ENCODE measurements at regions not wholly inside any gene's neighbourhood (a gene's known extent, or its start where the extent isn't known, plus 50 kb on each side); places are given as distances from the start of the nearest gene placed in this dataset.

DNA sequence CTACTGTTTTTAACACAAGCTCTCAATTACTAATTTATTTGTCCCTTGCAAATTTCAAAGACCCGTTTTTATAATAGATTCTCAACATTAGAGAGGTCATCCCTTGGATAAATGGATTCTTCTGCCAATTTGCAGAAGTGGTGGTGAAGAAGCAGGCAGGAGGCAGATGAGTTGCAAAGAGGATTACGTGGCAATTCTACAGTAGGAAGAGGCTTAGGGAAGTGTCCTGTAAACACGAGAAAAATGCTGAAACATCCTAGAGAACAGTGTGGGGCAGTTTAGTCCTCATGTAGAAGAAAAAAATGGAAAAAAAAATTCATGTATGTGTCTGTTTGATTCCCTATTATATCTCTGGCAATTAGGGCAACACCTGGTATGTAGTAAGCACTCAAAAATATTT, 87.6 kb downstream of the BMP2 start:
- no peak for DNase-seq (ENCODE audit: low spot score)
- H3K9me3 ChIP-seq (ENCODE audit: low read length) = no peaks in the 10 kb centered on the region
- no peak overlapping the region for H3K4me3 ChIP-seq (replicated peaks in 1 of 3; ENCODE audit: insufficient read depth in 1 of 3, low read depth in 2 of 3, low read length in 3 of 3)
- no peak for FAIRE-seq
- no peaks in the 10 kb centered on the region for H3K4me1 ChIP-seq (ENCODE audit: insufficient read depth, low read length)
- H3K9ac ChIP-seq (ENCODE audit: insufficient read depth, low read depth, low read length) = no peak overlapping the region
- H3K27ac ChIP-seq (ENCODE audit: extremely low read length, insufficient read depth, low read length) = no peak overlapping the region
- under 1% methylated on average over 3 of the region's 3 CpGs for WGBS (ENCODE audit: low lambda C conversion rate)
- no TSS peak for BruUV-seq (replicated peaks)
- ATAC-seq = no peak
- H3K36me3 ChIP-seq (replicated peaks in 1 of 2; ENCODE audit: control insufficient read depth in 1 of 2, insufficient read depth in 2 of 2, low read length in 2 of 2) = no peaks in the 10 kb centered on the region
- H3K4me2 ChIP-seq (ENCODE audit: low read depth, low read length) = no peak overlapping the region
- no peak overlapping the region for H2AFZ ChIP-seq (ENCODE audit: low read length)
- POLR2A ChIA-PET = no interaction called here
- H4K20me1 ChIP-seq (ENCODE audit: insufficient read depth, low read length) = no peaks in the 10 kb centered on the region
- H3K79me2 ChIP-seq (ENCODE audit: insufficient read depth, low read length) = no peaks in the 10 kb centered on the region
- TF ChIP-seq ZNF446 (CRISPR knock-in tag; IDR thresholded peaks at IDR 0.05) (no peak), SIN3A (IDR thresholded peaks at IDR 0.05; ENCODE audit: borderline replicate concordance, low read depth, low read length) (no peak), ZNF263 (CRISPR knock-in tag; IDR thresholded peaks at IDR 0.05) (no peak)
- TF ChIP-seq, protein P1, sequence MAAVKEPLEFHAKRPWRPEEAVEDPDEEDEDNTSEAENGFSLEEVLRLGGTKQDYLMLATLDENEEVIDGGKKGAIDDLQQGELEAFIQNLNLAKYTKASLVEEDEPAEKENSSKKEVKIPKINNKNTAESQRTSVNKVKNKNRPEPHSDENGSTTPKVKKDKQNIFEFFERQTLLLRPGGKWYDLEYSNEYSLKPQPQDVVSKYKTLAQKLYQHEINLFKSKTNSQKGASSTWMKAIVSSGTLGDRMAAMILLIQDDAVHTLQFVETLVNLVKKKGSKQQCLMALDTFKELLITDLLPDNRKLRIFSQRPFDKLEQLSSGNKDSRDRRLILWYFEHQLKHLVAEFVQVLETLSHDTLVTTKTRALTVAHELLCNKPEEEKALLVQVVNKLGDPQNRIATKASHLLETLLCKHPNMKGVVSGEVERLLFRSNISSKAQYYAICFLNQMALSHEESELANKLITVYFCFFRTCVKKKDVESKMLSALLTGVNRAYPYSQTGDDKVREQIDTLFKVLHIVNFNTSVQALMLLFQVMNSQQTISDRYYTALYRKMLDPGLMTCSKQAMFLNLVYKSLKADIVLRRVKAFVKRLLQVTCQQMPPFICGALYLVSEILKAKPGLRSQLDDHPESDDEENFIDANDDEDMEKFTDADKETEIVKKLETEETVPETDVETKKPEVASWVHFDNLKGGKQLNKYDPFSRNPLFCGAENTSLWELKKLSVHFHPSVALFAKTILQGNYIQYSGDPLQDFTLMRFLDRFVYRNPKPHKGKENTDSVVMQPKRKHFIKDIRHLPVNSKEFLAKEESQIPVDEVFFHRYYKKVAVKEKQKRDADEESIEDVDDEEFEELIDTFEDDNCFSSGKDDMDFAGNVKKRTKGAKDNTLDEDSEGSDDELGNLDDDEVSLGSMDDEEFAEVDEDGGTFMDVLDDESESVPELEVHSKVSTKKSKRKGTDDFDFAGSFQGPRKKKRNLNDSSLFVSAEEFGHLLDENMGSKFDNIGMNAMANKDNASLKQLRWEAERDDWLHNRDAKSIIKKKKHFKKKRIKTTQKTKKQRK (IDR thresholded peaks at IDR 0.05; ENCODE audit: low read length) = no peak
- H3K27me3 ChIP-seq (ENCODE audit: control insufficient read depth in 1 of 2, insufficient read depth in 2 of 2, low read length in 2 of 2) = no peaks in the 10 kb centered on the region
- intact Hi-C loops (cut with micrococcal nuclease; ENCODE audit: unreplicated experiment) (no loop called here), in situ Hi-C loops (cut with HindIII; ENCODE audit: extremely low pct_ligation_motif_present, low pct_unique_long_range_greater_than_20kb) (no loop called here)
- CTCF ChIA-PET (ENCODE audit: low intra/inter-chr PET ratio, low total read pairs) = no interaction called here

GRCh38 chr20:6855796-6856195, 88.3 kb downstream of the BMP2 start:
- ChIA-PET POLR2A (no interaction called here), CTCF (ENCODE audit: low intra/inter-chr PET ratio, low total read pairs) (no interaction called here)
- H3K9ac ChIP-seq (ENCODE audit: insufficient read depth, low read depth, low read length) = no peak overlapping the region
- H3K9me3 ChIP-seq (ENCODE audit: low read length) = no peaks in the 10 kb centered on the region
- TF ChIP-seq ZNF83 (CRISPR knock-in tag; IDR thresholded peaks at IDR 0.05; ENCODE audit: borderline replicate concordance) (no peak), TCF12 (IDR thresholded peaks at IDR 0.05) (no peak), TCF12 (CRISPR knock-in tag; IDR thresholded peaks at IDR 0.05) (no peak)
- H2AFZ ChIP-seq (ENCODE audit: low read length) = no peak overlapping the region
- in situ Hi-C loops (cut with HindIII; ENCODE audit: extremely low pct_ligation_motif_present, low pct_unique_long_range_greater_than_20kb) (no loop called here), intact Hi-C loops (cut with micrococcal nuclease; ENCODE audit: unreplicated experiment) (no loop called here)
- no TSS peak for BruUV-seq (replicated peaks)
- no peak overlapping the region for H3K27ac ChIP-seq (ENCODE audit: extremely low read length, insufficient read depth, low read length)
- ATAC-seq (no peak), DNase-seq (ENCODE audit: low spot score) (no peak), FAIRE-seq (no peak)
- no peaks in the 10 kb centered on the region for H3K79me2 ChIP-seq (ENCODE audit: insufficient read depth, low read length)
- no peaks in the 10 kb centered on the region for H4K20me1 ChIP-seq (ENCODE audit: insufficient read depth, low read length)
- H3K4me3 ChIP-seq (replicated peaks in 1 of 3; ENCODE audit: insufficient read depth in 1 of 3, low read depth in 2 of 3, low read length in 3 of 3) = no peak overlapping the region
- no peaks in the 10 kb centered on the region for H3K36me3 ChIP-seq (replicated peaks in 1 of 2; ENCODE audit: control insufficient read depth in 1 of 2, insufficient read depth in 2 of 2, low read length in 2 of 2)
- no peaks in the 10 kb centered on the region for H3K27me3 ChIP-seq (ENCODE audit: control insufficient read depth in 1 of 2, insufficient read depth in 2 of 2, low read length in 2 of 2)
- H3K4me2 ChIP-seq (ENCODE audit: low read depth, low read length) = no peak overlapping the region
- 0% methylated on average over 1 of the region's 1 CpG for WGBS (ENCODE audit: low lambda C conversion rate)
- no peaks in the 10 kb centered on the region for H3K4me1 ChIP-seq (ENCODE audit: insufficient read depth, low read length)
